BE2C (cell line): ENCODE measurements at regions not wholly inside any gene's neighbourhood (a gene's known extent, or its start where the extent isn't known, plus 50 kb on each side); places are given as distances from the start of the nearest gene placed in this dataset.

Experiments
- DNase-seq: peaks from one replicate; pipeline ENCODE4 v3.0.0-alpha.2; 2020
- H3K27me3 ChIP-seq: fragments of 250-450 bp; sonication (Bioruptor Pico); 2 replicates; pipeline ENCODE4 v1.5.1; 2020; ENCODE audit warnings: mild to moderate bottlenecking
- H3K36me3 ChIP-seq: fragments of 250-450 bp; sonication (Bioruptor Pico); 2 replicates; pipeline ENCODE4 v1.5.1; 2020; ENCODE audit warnings: mild to moderate bottlenecking
- H3K4me1 ChIP-seq: fragments of 250-450 bp; sonication (Bioruptor Pico); 2 replicates; pipeline ENCODE4 v1.5.1; 2020
- H3K4me3 ChIP-seq: 2 replicates; pipeline ENCODE4 v1.5.1; 2011; ENCODE audit warnings: low read depth, low read length
- H3K9me3 ChIP-seq: fragments of 250-450 bp; sonication (Bioruptor Pico); 2 replicates; pipeline ENCODE4 v1.5.1; 2020
- CTCF ChIP-seq: IDR thresholded peaks from 2 replicates; pipeline ENCODE4 v1.5.1; 2012; ENCODE audit warnings: mild to moderate bottlenecking, low read depth, low read length

- Histone ChIP-seq H3K27me3 (no peaks in the 10 kb centered on the region), H3K36me3 (no peaks in the 10 kb centered on the region), H3K4me1 (no peaks in the 10 kb centered on the region), H3K4me3 (no peak overlapping the region), H3K9me3 (no peaks in the 10 kb centered on the region)
- no peak for DNase-seq
- TF ChIP-seq CTCF = no peak
Measured at GRCh38 chr10:36303896-36304295, 661.8 kb upstream of the FZD8 start.

GRCh38 chr10:36302086-36302485 is 660.0 kb upstream of the FZD8 start:
- Histone ChIP-seq H3K9me3 (no peaks in the 10 kb centered on the region), H3K4me1 (no peaks in the 10 kb centered on the region), H3K36me3 (no peaks in the 10 kb centered on the region), H3K4me3 (no peak overlapping the region), H3K27me3 (no peaks in the 10 kb centered on the region)
- DNase-seq = no peak
- TF ChIP-seq CTCF = no peak

GRCh38 chr10:36301539-36301938 is 659.4 kb upstream of the FZD8 start:
- no peak overlapping the region for H3K4me3 ChIP-seq
- no peaks in the 10 kb centered on the region for H3K36me3 ChIP-seq
- no peaks in the 10 kb centered on the region for H3K27me3 ChIP-seq
- DNase-seq = no peak
- no peaks in the 10 kb centered on the region for H3K4me1 ChIP-seq
- H3K9me3 ChIP-seq = no peaks in the 10 kb centered on the region
- no peak for TF ChIP-seq CTCF

- Histone ChIP-seq H3K4me3 (no peak overlapping the region), H3K36me3 (no peaks in the 10 kb centered on the region), H3K4me1 (no peaks in the 10 kb centered on the region), H3K27me3 (no peaks in the 10 kb centered on the region), H3K9me3 (no peaks in the 10 kb centered on the region)
- no peak for DNase-seq
- no peak for TF ChIP-seq CTCF
Measured at GRCh38 chr10:36301139-36301538, 659.0 kb upstream of the FZD8 start.

- Histone ChIP-seq H3K27me3 (no peaks in the 10 kb centered on the region), H3K36me3 (no peaks in the 10 kb centered on the region), H3K4me3 (no peak overlapping the region), H3K9me3 (no peaks in the 10 kb centered on the region), H3K4me1 (no peaks in the 10 kb centered on the region)
- no peak for TF ChIP-seq CTCF
- DNase-seq = no peak
Measured at GRCh38 chr10:36283827-36284226, 641.7 kb upstream of the FZD8 start.

GRCh38 chr10:36281831-36282331 is 639.8 kb upstream of the FZD8 start:
- no peak for DNase-seq
- Histone ChIP-seq H3K4me1 (no peaks in the 10 kb centered on the region), H3K9me3 (no peaks in the 10 kb centered on the region), H3K4me3 (no peak overlapping the region), H3K36me3 (no peaks in the 10 kb centered on the region), H3K27me3 (no peaks in the 10 kb centered on the region)
- no peak for TF ChIP-seq CTCF
